Effector memory CD8-positive, alpha-beta T cell (primary cell): ENCODE measurements at regions not wholly inside any gene's neighbourhood (a gene's known extent, or its start where the extent isn't known, plus 50 kb on each side); places are given as distances from the start of the nearest gene placed in this dataset.

Experiments
- ATAC-seq: fragments of 150-1000 bp; cut with Tn5 transposase; replicated peaks from 2 replicates; pipeline ENCODE4 v1.10.0; 2021; ENCODE audit warnings: mild to moderate bottlenecking, moderate library complexity
- DNase-seq, 3 experiments: peaks; one replicate each; pipeline ENCODE4 v3.0.0; 2021
- H3K27ac Mint-ChIP-seq, 2 donors: one replicate each; pipeline ENCODE4 v1.8.0; 2022; ENCODE audit warnings: mild to moderate bottlenecking in 2 of 2, mixed read lengths in 2 of 2, moderate library complexity in 2 of 2
- H3K27me3 Mint-ChIP-seq, 2 donors: one replicate each; pipeline ENCODE4 v1.8.0; 2022; ENCODE audit warnings: mixed read lengths in 2 of 2
- H3K36me3 Mint-ChIP-seq: one replicate; pipeline ENCODE4 v1.8.0; 2022; ENCODE audit warnings: mild to moderate bottlenecking, moderate library complexity, mixed read lengths; ENCODE audit not compliant: insufficient read depth
- H3K4me1 Mint-ChIP-seq, 2 donors: one replicate each; pipeline ENCODE4 v1.8.0; 2022; ENCODE audit warnings: low read depth in 2 of 2, mixed read lengths in 2 of 2
- H3K4me3 Mint-ChIP-seq, 2 donors: one replicate each; pipeline ENCODE4 v1.8.0; 2022; ENCODE audit warnings: mild to moderate bottlenecking in 2 of 2, mixed read lengths in 2 of 2, moderate library complexity in 2 of 2
- H3K9me3 Mint-ChIP-seq, 2 donors: one replicate each; pipeline ENCODE4 v1.8.0; 2022; ENCODE audit warnings: mixed read lengths in 2 of 2

DNA sequence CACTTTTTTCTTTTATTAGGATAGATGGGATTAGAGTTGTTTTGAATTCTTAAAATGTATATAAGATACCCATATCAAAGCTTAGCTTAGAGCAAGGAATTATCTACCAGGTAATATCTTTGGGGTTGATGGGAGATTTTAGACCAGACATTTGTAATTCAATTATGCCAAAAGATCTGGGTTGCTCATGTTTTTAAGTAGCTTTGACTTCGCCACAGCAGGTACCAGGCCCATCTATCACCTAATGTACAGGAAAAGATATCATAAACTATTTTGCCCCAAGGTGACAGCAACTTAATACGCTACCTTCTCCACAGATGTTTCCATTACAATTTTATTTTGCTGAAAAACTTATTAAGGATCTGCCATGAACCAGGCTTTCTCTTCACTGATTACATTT lies 514.6 kb upstream of the ADAMTS9 start:
- DNase-seq (no peak), ATAC-seq (no peak)
- Mint-ChIP-seq H3K4me3 (no peak overlapping the region), H3K27me3 (no peaks in the 10 kb centered on the region), H3K4me1 (no peaks in the 10 kb centered on the region), H3K27ac (no peak overlapping the region), H3K36me3 (no peaks in the 10 kb centered on the region), H3K9me3 (peaks cover 5 to 17% of the 10 kb centered on the region in 2 donors)

DNA sequence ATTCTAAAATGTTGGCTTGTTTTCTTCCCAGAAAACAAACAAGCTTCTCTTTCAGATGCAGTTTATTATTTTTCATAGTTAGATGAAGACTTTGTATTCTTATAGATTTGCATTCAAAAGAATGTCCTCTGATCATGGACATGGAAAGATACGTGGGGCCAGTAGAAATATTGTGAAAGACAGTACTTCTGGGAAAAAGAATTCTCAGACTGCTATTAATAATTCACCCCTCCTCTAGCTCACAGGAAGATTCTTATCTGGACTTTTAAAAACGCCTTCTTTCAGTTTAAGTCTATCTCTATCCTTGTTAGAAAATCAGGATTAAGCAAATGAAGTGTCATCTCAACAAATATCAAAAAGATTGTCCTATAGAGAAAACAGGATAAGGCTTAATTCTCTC lies 514.1 kb upstream of the ADAMTS9 start:
- no peaks in the 10 kb centered on the region for H3K36me3 Mint-ChIP-seq
- DNase-seq (no peak), ATAC-seq (no peak)
- no peak overlapping the region for H3K4me3 Mint-ChIP-seq
- no peak overlapping the region for H3K27ac Mint-ChIP-seq
- peaks cover 5 to 16% of the 10 kb centered on the region in 2 donors for H3K9me3 Mint-ChIP-seq
- H3K4me1 Mint-ChIP-seq: no peaks in the 10 kb centered on the region
- no peaks in the 10 kb centered on the region for H3K27me3 Mint-ChIP-seq

DNA sequence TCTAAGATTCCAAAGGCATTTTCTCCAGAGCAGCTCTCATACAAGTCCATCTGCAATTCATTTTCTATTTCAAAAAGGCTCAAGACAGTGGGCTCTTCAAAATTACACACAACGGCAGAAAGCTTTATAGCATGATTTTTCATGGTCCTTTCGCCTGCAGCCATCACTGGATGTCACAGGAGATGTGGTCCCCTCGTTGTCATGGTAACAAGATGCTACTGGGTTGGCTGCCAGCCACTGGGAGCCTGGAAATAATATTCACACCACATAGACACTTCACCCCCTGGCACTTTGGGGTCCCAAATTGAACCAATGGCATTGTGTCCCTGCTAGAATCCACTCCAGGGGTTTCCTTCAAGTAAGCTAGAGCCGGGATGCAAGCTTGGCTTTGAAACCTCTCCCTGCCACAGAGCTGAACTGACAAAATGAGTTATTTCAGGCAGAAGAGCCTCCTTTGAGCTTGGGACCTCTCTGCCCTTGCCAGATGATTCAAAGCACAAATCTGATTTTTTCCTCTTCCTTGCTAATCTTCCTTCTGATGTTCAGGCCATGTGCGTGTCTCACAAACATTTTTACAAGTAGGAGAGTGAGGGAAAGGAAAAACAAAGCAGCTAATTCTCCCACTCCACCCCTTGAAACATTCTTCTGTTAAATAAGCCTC lies 512.6 kb upstream of the ADAMTS9 start:
- Mint-ChIP-seq H3K4me3 (no peak overlapping the region), H3K9me3 (peaks cover 5 to 10% of the 10 kb centered on the region in 2 donors), H3K27me3 (no peaks in the 10 kb centered on the region), H3K4me1 (no peaks in the 10 kb centered on the region), H3K27ac (no peak overlapping the region), H3K36me3 (no peaks in the 10 kb centered on the region)
- ATAC-seq (no peak), DNase-seq (no peak)

DNA sequence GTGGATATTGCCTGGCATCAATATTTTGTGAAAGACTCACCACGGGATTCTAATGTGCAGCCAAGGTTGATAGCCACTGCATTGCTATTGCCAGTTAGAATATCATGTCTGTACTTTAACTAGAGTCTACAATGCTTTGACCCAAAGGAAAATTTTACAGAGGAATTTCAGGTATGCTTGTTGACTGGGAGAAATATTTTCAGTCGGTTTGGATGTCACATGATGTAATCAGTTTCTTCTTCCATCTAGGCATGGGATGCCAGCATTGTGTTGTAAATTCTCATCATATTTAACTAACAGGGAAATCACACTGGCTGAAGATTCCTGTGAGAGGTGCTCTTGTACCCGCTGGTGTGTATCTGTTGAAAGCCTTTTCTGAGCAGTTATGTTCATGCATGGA lies 508.9 kb upstream of the ADAMTS9 start:
- ATAC-seq: no peak
- no peaks in the 10 kb centered on the region for H3K4me1 Mint-ChIP-seq
- no peak overlapping the region for H3K4me3 Mint-ChIP-seq
- peaks cover 0 to 6% of the 10 kb centered on the region in 2 donors for H3K9me3 Mint-ChIP-seq
- H3K27me3 Mint-ChIP-seq: no peaks in the 10 kb centered on the region
- H3K27ac Mint-ChIP-seq: no peak overlapping the region
- DNase-seq: no peak
- no peaks in the 10 kb centered on the region for H3K36me3 Mint-ChIP-seq

DNA sequence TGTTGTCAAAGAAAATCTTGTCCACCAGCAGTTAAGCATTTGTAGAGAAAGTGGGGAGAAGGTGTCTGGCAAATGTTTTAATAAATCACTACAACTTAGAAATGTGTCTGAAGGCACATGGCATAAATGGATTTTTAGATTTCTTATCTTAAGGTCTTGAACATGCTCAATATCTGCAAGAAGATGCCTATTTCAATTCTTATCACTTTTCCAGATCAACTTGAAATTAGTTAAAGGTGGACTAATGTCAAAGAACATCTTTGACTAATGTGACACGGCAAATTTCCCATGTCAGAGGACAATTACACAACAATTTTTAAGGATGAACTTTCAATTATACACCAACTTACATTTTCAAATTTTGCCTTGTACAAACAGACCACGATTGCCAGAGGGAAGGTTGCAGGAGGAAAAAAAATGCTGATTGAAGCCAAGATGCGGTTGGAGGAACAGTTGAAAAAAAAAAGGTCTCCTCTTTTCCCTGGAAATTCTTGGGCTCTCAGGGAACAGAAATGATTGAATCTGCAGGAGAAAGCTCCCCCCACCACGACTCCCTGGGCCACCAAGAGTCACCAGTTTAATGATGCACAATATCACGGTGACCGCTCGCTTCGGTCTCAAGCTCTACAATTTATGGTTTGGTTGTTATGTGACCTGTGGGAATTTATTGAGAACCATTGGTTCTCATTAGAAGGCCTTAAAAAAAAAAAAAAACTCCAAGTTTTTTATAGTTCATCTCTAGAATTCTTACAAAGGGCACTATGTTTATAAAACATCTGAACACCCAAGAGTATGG lies 507.6 kb upstream of the ADAMTS9 start:
- Mint-ChIP-seq H3K9me3 (peaks cover 6 to 8% of the 10 kb centered on the region in 2 donors), H3K36me3 (no peaks in the 10 kb centered on the region), H3K4me1 (no peaks in the 10 kb centered on the region), H3K27me3 (no peaks in the 10 kb centered on the region), H3K27ac (no peak overlapping the region), H3K4me3 (no peak overlapping the region)
- DNase-seq (no peak), ATAC-seq (no peak)

DNA sequence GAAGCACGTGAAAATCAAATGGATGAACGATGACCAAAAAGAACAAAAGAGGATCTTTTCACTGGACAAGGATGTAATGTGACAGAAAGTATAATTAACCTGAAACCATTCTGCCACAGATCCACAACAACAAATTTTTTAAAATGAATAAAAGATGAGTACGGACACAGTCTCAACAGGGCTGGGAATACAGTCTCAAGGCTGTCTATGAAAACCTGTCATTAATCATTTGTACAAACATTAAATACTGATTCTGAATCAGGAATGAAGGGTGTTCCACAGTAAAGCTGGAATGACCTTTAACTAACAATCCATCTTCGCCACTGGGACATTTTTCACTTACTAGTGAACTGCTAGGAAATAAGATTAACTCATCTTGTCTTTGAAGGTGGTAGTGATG lies 506.9 kb upstream of the ADAMTS9 start:
- no peak for ATAC-seq
- Mint-ChIP-seq H3K4me1 (no peaks in the 10 kb centered on the region), H3K27ac (no peak overlapping the region)

DNA sequence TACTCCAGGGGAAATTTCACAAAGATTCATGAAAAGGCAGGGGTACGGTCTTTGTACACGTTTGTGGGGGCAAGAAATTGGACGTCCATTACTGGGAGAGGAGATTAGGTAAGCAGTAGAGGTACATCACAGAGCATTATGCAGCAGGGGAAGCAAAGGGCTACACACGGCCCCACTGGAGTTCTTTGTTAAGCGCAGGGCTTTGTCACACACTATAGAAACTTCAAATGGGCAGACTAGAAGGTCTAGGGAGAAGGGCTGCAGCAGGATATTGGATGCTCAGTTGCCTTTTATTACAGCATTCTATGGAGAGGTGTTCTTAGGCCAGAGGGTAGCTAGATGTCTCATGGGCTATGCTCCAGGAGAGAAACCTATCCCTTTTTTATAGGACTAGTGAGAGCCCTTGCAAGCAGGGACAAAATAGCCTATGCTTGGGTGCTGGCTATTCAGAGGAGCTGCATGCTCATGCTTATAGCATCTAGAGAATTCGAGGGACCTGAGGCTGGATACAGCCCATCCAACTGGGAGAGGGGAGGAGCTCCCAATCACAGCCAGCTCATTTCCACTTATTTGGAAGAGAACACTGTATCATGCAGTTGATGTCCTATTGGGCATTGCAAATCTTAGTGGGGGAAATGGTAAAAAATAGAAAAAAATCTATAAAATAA lies 506.4 kb upstream of the ADAMTS9 start:
- no peak overlapping the region for H3K4me3 Mint-ChIP-seq
- peaks cover 6 to 13% of the 10 kb centered on the region in 2 donors for H3K9me3 Mint-ChIP-seq
- no peak overlapping the region for H3K27ac Mint-ChIP-seq
- ATAC-seq: no peak
- H3K27me3 Mint-ChIP-seq: no peaks in the 10 kb centered on the region
- no peaks in the 10 kb centered on the region for H3K4me1 Mint-ChIP-seq
- peaks cover 2% of the 10 kb centered on the region for H3K36me3 Mint-ChIP-seq
- DNase-seq: no peak

More for the DNA sequence above, 506.9 kb upstream of the ADAMTS9 start:
- Mint-ChIP-seq H3K9me3 (peaks cover 6 to 13% of the 10 kb centered on the region in 2 donors), H3K36me3 (no peaks in the 10 kb centered on the region), H3K4me3 (no peak overlapping the region), H3K27me3 (no peaks in the 10 kb centered on the region)
- no peak for DNase-seq

DNA sequence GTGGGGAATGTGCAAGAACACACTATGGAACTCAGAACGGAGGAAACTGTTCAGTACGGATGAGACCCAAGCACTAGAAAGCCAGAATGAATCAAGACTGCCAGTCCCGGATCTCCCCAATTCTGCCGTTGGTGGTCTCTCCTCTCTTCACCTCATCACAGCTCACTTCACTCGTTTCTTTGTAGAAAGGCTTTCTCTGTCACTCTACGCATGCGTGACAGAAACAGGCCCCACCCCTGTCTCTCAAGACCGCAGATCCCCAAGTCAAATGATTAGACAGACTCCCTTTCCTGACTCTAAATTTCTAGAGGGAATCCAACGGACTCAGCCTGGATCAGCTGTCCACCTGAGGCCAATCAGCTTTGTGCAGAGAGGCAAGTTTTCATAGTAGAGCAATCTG lies 505.7 kb upstream of the ADAMTS9 start:
- Mint-ChIP-seq H3K9me3 (peaks cover 6 to 13% of the 10 kb centered on the region in 2 donors), H3K4me3 (no peak overlapping the region), H3K27me3 (no peaks in the 10 kb centered on the region), H3K36me3 (peaks cover 2% of the 10 kb centered on the region), H3K27ac (no peak overlapping the region), H3K4me1 (no peaks in the 10 kb centered on the region)
- ATAC-seq: no peak
- DNase-seq: no peak

DNA sequence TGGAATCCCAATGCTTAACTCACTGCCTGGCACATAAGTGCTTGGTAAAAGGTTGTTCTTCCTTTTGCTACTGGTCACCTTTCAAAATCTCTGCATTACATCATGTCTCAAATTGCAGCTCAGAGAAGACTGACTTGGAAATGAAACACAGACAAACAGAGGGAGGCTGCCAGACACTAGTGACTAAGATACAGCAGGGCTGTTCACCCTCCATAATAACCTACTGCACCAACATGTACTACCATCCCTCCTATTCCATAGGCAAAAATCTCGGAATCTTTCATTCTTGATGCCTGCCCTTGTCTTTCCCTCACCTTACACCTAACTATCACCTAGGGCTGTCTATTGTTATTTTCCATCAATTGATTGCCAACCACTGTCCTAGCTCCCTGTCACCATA lies 502.3 kb upstream of the ADAMTS9 start:
- H3K4me1 Mint-ChIP-seq: no peaks in the 10 kb centered on the region
- ATAC-seq: no peak
- no peaks in the 10 kb centered on the region for H3K27me3 Mint-ChIP-seq
- H3K27ac Mint-ChIP-seq: no peak overlapping the region
- no peak overlapping the region for H3K4me3 Mint-ChIP-seq
- H3K36me3 Mint-ChIP-seq: peaks cover 2% of the 10 kb centered on the region
- no peak for DNase-seq
- H3K9me3 Mint-ChIP-seq: peaks cover 13 to 22% of the 10 kb centered on the region in 2 donors

DNA sequence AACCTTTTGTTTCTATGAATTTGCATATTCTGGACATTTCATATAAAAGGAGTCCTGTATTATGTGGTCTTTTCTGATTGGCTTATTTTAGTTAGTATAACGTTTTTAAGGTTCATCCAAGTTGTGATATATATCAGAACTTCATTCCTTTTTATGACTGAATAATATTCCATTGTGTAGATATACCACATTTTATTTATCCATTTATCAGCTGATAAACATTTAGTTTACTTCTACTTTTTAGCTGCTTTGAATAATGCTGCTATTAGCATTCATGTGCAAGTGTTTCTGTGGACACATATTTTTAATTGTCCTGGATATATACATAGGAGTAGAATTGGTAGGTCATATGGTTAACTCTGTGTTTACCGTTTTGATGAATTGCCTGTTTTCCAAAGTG lies 498.5 kb upstream of the ADAMTS9 start:
- no peak for DNase-seq

DNA sequence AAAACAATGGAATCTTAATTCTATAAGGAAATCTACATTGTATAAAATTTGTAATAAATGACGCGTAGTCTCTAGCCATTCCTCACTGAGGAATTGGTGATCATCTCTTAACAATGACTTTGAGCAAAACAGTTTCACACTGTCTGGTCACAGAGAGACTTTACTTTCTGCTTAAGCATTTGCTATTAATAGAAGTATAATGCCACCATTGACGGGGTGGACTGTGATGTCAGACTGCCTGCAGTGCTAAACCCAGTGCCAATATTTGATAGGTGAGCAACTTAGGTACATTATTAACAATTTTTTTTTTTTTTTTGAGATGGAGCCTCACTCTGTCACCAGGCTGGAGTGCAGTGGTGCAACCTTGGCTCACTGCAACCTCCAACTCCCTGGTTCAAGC lies 494.9 kb upstream of the ADAMTS9 start:
- ATAC-seq: no peak
- peaks cover 14 to 17% of the 10 kb centered on the region in 2 donors for H3K9me3 Mint-ChIP-seq
- no peak for DNase-seq
- H3K4me1 Mint-ChIP-seq: no peaks in the 10 kb centered on the region
- H3K4me3 Mint-ChIP-seq: no peak overlapping the region
- H3K27me3 Mint-ChIP-seq: no peaks in the 10 kb centered on the region
- no peaks in the 10 kb centered on the region for H3K36me3 Mint-ChIP-seq
- no peak overlapping the region for H3K27ac Mint-ChIP-seq

More for the DNA sequence above, 498.5 kb upstream of the ADAMTS9 start:
- Mint-ChIP-seq H3K4me3 (no peak overlapping the region), H3K27ac (no peak overlapping the region), H3K27me3 (no peaks in the 10 kb centered on the region), H3K4me1 (no peaks in the 10 kb centered on the region), H3K36me3 (peaks cover 2% of the 10 kb centered on the region), H3K9me3 (peaks cover 13 to 28% of the 10 kb centered on the region in 2 donors)
- no peak for ATAC-seq

DNA sequence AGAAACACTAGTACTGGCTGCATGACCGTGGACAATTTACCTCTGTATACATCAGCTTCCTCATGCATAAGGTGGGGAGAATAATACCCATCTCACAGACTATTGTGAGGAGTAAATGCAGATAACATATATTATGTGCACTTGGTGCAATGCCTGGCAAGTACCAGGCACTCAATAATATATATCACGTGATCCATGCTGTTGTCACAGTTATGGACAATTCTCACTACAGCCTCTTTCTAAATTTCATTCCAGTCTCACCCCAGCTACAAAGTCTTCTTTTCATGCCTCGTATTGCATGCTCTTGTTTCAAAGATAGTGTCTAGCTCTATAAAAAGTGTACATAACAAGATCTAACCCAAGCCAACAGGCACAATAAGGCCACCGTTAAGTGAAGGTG lies 494.3 kb upstream of the ADAMTS9 start:
- H3K27me3 Mint-ChIP-seq: no peaks in the 10 kb centered on the region
- H3K36me3 Mint-ChIP-seq: no peaks in the 10 kb centered on the region
- H3K27ac Mint-ChIP-seq: no peak overlapping the region
- ATAC-seq: no peak
- no peak for DNase-seq
- H3K4me3 Mint-ChIP-seq: no peak overlapping the region
- H3K4me1 Mint-ChIP-seq: no peaks in the 10 kb centered on the region
- H3K9me3 Mint-ChIP-seq: peaks cover 14 to 17% of the 10 kb centered on the region in 2 donors

DNA sequence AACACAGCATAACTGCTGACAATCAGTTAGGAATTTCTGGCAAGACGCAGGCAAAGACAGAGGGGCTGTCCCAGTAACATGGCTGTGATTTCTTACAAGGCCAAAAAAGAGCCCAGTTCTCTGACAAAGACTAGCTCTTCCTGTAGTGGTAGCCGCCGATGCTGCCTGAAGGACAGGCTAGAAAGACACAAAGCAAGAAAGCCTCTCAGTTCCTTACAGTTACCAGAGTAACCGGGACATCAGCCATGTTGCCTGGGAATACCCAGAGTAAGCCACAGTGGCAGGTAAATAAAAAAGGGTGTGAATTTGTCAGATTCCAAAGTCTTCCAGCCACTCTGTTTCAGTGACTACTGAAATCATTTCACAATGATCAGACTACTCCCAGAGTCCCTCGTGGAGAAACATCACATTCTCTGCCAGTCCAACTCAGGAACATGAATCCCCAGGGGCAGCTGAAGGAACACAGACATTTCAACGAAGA lies 493.6 kb upstream of the ADAMTS9 start:
- H3K36me3 Mint-ChIP-seq: no peaks in the 10 kb centered on the region
- H3K9me3 Mint-ChIP-seq: peaks cover 11 to 17% of the 10 kb centered on the region in 2 donors
- no peak overlapping the region for H3K27ac Mint-ChIP-seq
- no peaks in the 10 kb centered on the region for H3K4me1 Mint-ChIP-seq
- no peak for ATAC-seq
- no peak overlapping the region for H3K4me3 Mint-ChIP-seq
- DNase-seq: no peak
- no peaks in the 10 kb centered on the region for H3K27me3 Mint-ChIP-seq
